Ureter (tissue), 1 donor: ENCODE measurements at regions not wholly inside any gene's neighbourhood (a gene's known extent, or its start where the extent isn't known, plus 50 kb on each side); places are given as distances from the start of the nearest gene placed in this dataset.

ENCODE experiments used
- DNase-seq: peaks from one replicate; pipeline ENCODE4 v3.0.0-alpha.2; 2020; ENCODE audit warnings: low spot score
- donor health status: DM: yes; HTN: yes; CAD: no.

GRCh38 chr1:22376546-22376945, 75.1 kb upstream of the ZBTB40 start:
- DNase-seq, result no peak

GRCh38 chr1:22376976-22377375, 74.7 kb upstream of the ZBTB40 start:
- DNase-seq, result no peak

DNA sequence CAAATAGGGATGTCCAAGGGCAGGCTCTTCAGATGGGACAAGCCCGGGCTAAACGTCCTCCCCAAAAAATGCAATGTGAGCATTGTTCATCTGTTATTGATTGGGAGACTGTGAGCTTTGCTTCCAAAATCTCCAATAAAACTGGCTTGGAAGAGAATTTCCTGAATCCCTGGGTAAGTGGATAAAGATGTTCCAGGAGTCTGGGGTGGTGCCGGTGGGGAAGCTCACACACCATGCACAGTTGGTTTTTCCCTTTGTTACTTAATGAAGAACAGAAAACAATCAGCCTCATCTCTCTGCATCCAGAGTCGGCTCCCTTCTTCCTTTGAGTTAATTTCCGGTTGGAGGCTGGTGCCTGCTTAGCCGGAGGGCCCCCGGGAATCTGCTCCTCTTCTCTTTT, 72.1 kb upstream of the ZBTB40 start:
- DNase-seq, result no peak

GRCh38 chr1:22380024-22380785, 71.4 kb upstream of the ZBTB40 start:
- DNase-seq, result no peak

DNA sequence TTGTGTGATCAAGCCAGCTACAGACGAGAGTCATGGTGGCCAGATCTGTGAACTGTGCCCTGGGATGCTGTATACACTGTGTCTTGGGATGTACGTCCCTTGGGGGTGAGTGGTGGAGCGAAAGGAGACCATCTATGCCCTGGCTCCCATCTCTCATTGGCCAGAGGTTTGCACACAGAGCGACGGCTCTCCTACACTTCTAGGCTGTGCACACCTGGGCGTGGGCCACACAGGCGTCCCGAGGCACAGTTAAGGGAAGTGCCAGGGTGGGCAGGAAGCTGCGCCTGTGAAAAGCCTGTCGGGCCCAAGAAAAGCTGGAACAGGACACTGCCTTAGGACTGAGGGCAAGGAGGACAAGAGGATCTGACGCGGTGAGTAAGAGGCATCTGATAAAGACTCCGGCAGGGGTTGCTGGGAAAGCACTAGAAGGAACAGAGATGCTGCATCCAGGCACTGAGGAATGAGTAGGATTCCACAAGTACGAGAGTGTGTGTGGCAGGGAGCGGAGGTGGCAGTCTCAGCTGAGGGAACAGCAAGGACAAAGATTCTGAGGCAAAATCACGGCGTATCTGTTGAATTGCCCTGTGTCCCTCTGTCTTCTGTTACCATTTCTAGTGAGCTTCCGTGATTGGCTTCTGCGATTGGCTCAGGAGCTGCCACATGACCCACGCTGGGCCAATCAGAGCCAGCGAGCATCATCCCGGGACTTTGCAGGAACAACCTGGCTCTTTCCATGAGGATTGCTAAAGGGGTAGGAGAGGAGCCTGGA, 67.9 kb upstream of the ZBTB40 start:
- no peak for DNase-seq

- no peak for DNase-seq
Observed at GRCh38 chr1:22385537-22385936, 66.1 kb upstream of the ZBTB40 start.

GRCh38 chr1:22386774-22387173, 64.9 kb upstream of the ZBTB40 start:
- DNase-seq, result no peak

DNA sequence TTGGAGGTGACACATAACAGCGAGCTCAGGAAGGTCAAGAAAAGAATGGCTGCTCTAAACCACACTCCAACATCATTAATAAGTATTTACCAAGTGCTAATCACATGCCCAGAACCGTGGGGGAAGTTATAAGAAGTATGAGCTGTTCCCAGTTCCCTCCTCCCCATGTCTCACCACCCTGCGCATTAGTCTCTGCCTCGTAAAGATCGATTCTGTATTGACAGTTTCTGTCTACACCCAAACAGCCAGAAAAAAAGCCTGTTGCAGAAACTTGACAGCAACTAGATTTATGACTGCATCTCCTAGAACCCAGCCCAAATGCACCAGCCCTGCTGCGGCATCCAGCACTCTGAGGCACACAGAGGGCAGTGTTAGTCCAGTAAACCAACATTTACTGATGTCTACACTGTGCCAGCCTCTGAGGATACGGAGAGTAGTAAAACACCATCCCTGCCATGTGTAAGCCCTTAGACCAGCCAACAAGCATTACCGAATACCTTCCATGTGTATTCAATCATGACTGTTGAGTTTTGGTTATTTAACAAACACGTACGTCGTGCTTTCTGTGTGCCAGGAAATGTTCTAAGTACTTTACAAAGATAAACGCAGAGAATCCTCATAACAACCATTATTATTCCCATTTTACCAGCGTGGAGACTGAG, 63.6 kb upstream of the ZBTB40 start:
- no peak for DNase-seq

DNA sequence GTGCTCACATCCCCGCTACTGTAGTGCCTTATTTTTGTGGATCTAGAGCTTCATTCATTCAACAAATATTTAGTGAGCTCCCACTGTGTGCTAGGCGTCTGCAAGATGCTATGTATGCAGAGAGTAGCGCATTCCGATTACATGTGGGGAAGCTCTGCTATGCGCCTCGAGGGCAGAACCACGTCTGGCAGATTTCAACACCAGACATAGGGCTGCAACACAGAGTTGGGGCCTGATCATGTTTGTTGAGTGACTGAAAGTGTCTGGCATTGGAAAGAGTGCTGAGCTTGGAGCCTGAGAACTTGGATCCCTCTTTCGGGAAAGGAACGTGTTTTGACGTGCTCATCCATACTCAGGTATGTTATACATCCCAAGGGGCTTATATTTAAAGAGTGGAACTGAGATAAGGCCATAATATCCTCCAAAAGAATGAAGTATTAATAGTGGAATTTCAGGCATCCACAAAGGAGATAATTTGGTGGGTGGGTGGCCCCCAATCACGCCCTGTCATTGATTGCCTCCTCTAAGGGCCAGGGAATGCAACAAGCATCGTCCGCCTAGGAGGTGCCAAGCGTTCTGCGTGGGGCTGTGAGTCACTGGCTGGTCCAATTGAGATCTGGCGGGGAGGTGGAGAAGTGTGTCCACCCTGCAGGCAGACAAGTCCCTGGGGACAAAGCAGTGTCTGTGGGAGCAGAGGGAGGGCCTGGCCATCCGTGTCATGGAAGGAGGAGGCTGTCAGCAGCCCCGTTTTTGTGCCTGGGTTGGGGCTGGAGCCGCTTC, 62.8 kb upstream of the ZBTB40 start:
- no peak for DNase-seq

- no peak for DNase-seq
Observed at GRCh38 chr1:22393587-22393986, 58.1 kb upstream of the ZBTB40 start.

GRCh38 chr1:22398656-22399420, 52.8 kb upstream of the ZBTB40 start:
- DNase-seq, result no peak

DNA sequence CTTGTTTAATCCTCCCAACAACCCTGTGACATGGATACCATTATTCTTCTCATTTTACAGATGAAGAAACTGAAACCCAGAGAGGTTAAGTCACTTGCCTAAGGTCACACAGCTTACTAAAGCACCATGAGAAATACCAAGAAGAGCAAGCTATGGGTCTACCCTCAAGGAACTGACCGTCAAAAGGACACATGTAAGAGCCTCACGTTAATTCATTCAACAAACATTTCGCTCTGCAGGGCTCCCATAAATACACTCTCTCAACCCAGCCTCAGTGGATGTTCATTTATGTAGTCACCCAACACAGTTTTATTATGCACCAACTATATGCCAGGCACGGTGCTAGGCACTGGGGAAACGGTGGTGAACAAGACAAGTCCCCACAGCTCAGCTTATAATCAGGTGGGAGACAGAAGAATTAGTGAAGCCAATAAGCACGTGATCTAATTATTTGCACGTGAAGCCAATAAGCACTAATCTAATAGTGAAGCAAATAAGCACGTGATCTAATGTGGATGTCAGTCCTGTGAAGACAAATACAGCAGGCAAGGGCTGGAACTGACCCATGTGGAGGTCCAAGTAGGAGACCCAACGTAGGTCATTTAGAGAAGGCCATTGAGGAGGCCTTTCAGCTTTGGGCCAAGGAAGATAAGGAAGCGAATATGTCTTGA, 52.1 kb upstream of the ZBTB40 start:
- DNase-seq, result no peak
